ENCODE measurements at regions not wholly inside any gene's neighbourhood (a gene's known extent, or its start where the extent isn't known, plus 50 kb on each side); places are given as distances from the start of the nearest gene placed in this dataset.
"Not testable (repeated sequence)": the region's sequence is repeated elsewhere in the genome, so short reads cannot be mapped to it uniquely, and the experiment has no call there.

DNA sequence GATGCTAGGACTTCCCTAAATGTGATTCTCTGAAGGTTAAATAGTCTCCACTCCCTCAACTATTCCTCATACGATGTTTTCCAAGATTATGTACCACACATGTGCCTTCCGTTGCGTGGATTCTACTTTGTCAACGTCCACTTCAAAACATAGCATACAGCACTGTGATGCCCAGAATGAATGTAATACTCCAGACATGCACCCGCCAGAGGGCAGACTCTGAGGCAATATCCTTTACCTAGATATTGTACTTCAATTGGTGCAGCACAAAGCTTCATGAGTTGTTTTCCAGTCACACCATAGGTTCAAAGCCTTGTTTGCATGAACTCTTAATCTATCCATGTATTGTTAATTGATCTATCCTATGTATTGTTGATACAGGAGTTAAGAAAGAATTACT is 201.0 kb upstream of the NABP1 start:
- no peak for DNase-seq (ENCODE audit: extremely low read depth, low read depth)

DNA sequence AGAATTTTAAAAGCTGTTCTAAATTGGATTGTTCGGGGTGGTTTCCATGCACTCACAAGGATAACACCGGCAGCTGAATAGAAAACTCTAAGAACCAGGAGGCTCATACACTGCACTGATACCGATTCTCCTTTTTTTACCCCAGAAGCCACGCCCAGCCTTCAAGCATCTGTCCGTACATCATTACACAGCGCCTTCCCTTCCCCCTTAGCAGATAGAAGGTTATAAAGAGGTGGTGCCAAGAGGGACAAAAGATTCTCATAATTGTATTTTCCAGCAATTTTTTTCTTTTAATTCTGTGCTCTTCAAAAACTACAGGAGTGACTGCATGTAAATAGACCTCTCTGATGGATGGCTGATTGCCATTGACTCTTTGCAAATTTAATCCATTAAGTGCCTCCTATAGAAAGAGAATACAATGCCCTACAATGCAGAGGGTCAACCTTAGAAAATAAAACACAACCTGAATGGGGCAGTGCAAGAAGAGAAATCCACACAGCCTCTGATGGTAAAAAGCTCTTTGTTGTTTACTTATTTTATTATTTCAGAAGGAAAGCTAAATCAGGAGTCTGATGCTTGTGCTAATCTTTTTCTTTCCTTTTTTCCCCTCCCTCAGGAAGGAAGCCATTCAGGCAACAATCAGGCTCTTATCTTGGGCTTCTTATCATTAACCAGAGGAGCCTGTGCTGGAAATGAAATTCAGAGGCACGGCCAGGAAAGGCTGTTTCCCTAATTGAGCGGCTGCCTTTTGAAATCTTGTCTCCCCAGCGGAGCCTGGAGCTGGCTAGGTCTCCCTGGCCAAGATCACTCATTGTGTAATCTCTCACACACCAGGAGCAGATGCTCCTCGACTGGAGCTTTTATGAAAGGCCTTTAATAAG is 198.9 kb upstream of the NABP1 start:
- no peak for DNase-seq (ENCODE audit: extremely low read depth, low read depth)

DNA sequence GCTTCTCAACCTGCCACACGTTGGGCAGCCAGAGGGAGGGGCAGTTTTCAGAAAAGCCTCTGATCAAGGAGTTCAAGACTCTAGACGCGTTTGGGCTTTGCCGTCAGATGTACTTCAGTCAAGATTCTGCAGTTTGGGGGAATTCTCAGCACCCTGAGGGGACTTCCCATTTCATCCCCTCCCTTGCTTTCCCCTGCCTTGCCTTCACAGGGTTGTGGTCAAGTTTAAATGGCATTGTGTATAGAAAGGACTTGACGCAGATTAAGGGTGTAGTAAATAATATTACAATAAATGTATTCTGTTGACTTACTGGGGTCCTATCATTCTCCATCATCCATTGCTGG is 198.3 kb upstream of the NABP1 start:
- DNase-seq (ENCODE audit: extremely low read depth, low read depth) = no peak

DNA sequence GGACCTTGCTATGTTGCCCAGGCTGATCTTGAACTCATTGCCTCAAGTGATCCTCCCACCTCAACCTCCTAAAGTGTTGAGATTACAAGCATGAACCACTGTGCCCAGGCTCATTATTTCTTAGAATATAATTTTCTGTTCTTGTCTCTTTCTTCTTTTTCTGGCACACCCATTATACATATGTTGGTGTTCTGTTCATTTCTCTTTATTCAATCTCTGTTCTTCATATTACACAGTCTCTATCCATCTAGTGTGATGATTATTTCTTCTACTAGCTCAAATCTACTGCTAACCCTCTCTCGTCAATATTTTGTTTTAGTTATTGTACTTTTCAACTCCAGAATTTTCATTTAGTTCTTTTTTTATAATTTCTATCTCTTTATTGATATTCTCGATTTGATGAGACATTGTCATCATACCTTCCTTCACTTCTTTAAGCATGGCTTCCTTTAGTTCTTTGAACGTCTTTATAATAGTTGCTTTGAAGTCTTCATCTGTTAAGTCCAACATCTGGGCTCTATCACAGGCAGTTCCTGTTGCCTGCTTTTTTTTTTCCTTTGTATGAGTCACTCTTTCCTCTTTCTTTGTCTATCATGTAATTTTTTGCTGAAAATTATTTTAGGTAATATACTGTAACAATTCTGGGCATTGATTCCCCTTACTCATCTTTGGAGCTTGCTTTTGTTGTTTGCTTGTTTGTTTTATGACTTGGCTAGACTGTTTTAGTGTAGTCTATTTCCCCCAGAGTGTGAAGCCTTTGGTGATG is 196.4 kb upstream of the NABP1 start:
- DNase-seq (ENCODE audit: extremely low read depth, low read depth) = no peak

DNA sequence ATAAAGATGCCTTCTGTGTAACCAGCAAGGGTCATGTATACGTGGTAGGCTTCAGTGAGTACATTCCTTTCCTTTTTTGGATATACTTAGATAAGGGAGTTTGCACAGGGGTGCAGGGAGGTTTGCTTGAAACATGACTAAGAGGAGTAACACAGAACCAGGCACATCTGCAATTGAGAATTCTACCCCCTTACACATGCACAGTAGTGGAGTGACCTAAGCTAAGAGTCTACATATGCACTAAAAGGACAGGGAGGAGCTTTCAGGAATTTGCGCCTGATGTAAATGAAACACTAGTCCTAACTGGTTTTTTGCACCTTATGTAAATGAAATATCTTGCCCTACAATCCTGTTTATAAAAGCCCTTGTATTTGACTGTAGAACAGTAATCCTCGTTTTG is 194.8 kb upstream of the NABP1 start:
- DNase-seq (ENCODE audit: extremely low read depth, low read depth) = no peak

DNA sequence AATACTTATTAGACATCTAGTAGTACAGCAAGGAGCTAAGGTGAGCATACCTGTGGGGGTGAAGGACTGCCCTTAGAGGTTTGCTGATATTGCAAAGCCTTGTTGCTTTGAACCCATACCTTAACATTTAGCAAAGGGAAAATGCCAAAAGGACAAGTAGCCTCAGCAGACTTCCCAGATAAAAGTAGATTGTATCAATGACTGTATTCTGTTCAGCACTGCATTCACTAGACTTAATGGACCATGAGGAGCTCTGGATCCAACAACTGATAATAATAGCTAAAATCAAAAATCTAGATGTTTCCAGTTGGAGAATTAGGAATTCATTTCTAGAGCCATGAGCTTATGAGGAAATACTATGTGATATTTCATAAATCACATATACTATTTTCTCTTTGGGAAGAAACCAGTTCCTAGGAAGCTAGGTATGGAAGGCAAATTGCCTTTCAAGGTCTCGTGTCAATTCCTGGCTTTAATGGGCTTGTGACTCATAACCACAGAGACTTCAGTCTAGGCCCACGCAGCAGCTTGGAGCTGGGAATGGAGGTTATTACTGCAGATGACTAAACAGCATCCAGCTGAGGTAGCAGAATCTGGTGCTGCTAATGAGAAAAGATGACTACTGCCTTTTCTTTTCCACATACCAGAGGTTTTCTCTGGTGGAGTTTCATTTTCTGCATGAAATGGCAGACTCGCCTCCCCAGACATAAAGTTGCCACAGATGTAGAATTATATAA is 191.2 kb upstream of the NABP1 start:
- DNase-seq (ENCODE audit: extremely low read depth, low read depth) = no peak

DNA sequence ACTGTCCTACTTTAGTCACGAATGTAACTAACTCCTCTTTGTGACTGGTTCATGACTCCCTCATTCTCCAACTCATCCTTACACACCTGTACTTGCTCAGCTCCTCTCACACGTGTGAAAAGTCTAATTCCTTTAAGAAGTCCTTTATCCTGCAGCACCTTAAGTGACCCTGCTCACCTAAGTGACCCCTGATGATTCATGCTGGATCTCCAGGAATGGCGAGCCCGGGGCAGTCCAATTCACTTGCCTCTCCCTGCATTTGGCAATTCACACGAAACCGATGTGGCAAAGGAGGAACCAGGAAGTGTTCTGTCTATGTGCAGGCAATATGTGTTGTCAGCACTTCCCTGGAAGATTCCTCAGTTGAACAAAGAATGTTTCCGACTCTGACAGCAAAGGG is 189.8 kb upstream of the NABP1 start:
- no peak for DNase-seq (ENCODE audit: extremely low read depth, low read depth)

DNA sequence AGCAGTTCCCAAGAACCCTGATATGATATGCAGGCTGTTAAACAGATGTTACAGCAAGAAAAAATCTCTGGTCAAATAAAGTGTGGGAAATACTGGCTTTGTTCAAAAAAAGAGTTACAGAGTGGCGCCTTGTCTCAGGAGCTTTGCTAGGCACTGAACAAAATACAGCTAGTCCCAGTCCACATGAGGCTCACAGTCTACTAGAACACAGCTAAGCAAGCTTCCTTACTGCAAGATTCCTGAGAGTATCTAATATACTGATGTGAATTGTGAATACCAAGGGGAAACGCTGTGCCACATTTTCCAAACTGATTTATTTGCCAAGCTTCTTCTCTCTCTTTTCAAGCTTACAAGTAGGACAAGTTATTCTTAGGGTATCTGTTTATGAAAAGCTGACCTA is 188.8 kb upstream of the NABP1 start:
- DNase-seq (ENCODE audit: extremely low read depth, low read depth) = no peak

DNA sequence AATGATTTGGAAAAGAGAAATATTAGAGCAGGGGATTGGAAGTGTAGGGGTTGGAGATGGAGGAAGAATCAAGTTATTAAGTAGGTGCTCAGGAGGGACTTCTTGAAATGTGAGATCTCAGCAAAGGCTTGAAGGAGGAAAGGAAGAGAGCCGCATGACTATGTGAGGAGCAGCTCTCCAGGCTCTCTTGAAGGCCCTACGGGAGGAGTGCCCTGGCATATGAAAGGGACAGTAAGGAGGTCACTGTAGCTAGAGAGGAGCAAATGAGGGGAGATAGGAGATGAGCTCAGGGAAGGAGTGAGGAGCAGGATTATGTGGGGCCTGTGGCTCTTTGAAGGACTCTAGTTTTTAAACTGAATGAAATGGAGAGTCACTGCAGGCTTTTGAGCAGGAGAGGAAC is 181.1 kb upstream of the NABP1 start:
- DNase-seq (ENCODE audit: extremely low read depth, low read depth) = no peak

DNA sequence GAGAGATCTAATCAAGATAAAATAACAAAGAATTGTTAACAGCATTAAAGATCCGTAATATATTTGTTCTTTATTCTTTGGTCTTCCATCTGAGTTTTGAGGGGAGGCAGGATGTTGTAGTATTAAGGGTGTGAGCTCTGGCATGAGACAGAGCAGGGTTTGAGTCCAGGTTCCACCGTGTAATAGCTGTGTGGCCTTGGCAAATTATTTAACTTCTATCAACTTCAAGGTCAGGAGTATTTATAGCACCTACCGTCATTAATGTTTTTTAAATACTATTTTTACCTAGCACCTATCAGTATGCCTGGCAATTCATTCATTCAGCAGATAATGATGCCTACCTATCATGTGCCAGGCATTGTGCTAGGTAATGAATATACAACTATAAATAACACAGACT is 180.1 kb upstream of the NABP1 start:
- DNase-seq (ENCODE audit: extremely low read depth, low read depth) = no peak

DNA sequence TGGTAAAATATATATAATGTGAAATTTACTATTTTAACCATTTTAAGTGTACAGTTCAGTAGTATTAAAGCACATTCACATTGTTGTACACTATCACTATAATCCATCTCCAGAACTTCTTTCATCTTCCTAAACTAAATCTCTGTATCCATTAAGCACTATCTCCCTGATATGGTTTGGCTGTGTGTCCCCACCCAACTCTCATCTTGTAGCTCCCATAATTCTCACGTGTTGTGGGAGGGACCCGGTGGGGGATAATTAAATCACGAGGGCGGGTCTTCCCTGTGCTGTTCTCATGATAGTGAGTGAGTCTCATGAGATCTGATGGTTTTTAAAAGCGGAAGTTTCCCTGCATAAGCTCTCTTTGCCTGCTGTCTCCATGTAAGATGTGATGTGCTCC is 178.9 kb upstream of the NABP1 start:
- no peak for DNase-seq (ENCODE audit: extremely low read depth, low read depth)

DNA sequence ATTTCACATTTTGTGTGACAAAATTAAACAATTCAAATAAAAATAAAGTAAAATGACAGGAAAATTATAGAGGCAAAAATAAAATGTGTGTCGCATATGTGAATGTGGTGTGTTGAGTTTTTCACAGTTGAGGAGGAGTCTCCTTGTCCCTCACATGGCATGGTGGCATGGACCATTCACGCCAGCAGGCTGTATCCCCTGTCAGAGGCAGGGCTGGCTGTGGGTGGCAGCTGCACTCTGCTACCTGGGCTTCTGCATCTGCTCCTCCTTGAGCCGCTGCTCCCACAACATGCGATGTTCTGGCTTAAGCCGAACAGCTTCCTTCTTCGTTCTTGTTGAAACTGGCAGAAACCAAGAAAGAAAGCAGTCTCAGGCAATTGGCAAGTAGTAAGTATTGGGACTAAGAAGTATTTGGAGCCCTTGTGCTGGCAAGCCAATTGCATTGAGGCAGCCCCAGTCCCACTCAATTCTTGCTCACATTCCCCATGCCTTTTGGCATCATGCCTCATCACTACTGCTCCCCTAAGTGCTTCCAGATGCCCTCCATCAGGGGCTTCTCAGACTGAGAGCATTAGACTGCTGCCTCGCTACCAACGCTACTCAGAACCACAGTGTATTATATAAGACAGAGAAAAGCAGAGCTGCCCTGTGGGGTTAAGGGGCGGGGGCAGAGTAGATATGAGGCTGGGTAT is 177.9 kb upstream of the NABP1 start:
- no peak for DNase-seq (ENCODE audit: extremely low read depth, low read depth)

DNA sequence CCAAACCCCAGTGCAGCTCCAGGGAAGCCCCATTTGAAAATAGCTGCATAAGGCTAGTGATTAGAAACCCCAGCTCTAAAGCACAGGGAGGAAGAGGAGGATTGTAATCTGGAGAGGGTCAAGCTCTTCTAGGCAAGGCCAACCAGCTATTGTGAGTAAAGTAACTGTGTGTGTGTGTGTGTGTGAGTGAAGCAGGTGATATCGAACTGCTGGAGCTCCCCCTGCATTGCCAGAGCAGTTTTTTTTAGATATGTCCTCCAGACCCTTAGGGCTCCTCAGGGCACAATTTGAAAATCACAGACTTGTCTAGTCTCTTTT is 177.4 kb upstream of the NABP1 start:
- DNase-seq (ENCODE audit: extremely low read depth, low read depth) = no peak

DNA sequence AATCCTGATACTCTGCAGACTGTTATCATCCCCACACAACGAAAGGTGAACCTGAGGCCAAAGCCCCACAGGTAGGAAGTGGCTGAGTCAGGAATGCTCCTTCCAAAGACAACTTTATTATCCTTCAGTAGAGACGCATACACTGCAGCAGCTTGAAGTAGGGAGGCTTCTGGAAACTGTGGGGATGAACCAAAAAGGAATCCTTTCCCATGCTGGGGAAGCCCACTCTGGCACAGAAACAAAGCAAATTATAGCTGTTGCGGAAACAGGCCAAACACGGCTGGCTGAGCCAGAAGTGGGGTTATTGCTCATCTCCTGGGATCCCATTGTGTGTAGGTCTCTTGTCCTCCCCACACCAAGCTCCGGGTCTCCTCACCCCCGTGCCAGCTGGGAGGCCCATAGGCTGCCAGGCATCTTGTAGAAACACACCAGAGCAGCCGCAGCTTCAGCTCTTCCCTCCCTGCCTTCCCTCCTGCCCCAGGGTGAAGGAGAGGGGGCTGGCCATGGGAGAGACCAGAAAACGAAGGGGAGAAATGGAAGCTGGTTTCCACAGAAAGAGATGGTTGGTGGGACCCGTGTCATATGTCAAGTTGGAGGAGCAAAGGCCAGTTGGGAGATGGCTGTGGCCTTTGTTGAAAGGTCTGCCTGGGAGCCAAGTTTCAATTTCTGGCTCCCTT is 176.9 kb upstream of the NABP1 start:
- DNase-seq (ENCODE audit: extremely low read depth, low read depth) = no peak

DNA sequence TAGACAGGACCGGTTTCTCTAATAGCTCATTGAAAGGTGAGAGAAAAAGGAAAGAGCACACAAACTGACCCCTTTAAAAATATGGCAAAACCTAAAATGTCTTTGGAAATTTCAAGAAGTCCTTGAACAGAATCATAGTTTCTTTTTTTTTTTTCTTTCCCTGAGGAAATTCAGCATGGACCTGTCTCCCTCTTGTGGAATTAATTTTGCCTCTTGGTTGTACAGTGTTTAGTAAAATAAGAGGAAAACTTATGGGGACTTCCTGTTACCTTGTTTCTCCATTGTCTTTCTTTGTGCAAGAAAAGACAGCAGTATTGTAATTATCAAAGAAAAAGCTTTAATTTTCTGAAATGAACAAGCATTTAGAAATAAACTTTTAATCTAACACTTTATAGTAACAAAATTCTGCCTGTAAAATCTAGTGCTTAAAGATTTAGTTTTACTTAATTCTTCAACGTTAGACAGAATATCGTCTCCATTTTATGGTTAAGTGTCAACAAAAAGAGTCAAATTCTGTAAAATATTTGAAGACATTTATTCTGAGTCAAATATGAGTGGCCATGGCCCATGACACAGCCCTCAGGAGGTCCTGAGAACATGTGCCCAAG is 176.3 kb upstream of the NABP1 start:
- DNase-seq (ENCODE audit: extremely low read depth, low read depth) = peak; percentile 38

DNA sequence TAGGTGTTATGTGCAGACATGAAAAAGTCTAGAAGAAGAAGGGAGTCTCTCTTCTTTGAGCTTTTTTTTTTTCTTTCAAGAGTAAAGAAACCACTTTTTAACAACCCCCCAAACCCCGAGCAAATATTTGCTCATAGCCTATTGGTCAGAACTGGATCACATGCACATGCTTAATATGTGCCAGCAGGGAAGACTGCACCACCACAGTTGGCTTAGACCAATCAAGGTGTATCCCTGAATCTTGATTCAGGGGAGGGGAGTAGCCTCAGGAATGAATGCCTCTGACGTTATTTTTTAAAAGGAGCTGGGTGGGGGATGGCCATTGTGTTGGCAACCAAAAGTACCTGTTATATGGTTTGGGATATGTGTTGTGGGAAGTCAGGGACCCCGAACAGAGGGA is 171.4 kb upstream of the NABP1 start:
- no peak for DNase-seq (ENCODE audit: extremely low read depth, low read depth)

DNA sequence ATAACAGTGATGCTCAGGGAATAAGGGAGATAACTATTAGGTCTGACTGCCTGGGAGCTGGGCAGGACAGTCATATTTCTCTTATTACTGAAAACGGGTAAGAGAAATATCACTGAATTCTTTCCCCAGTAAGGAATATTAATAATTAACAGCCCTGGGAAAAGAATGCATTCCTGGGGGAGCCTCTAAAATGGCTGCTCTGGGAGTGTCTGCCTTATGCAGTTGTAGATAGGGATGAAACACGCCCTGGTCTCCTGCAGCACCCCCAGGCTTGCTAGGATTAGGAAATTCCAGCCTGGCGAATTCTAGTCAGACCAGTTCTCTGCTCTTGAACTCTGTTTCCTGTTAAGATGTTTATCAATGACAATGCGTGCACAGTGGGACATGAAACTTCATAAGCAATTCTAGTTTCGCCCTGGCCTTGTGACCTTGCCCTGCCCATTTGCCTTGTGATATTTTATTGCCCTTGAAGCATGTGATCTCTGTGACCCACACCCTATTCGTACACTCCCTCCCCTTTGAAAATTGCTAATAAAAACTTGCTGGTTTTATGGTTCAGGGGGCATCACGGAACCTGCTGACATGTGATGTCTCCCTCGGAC is 170.6 kb upstream of the NABP1 start:
- DNase-seq (ENCODE audit: extremely low read depth, low read depth) = not testable (repeated sequence)

DNA sequence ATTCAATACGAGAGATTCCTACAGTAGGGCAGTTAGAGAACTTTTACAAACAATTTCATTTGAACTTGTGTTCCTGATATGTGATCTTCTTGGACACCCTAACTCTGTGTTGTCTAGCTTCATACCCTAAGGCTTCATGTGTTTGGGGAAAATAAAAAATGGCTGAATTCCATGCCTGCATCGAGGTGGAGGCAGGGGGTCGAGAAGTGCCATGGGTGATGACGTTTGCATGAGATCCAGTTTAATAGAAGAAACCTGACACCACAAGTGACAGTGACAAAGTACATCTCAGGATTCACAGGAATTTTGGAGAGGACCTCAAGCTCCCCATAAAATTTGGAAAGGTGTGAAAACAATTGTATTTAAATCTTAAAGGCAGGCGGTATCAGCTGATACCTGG is 169.2 kb upstream of the NABP1 start:
- DNase-seq (ENCODE audit: extremely low read depth, low read depth) = no peak

DNA sequence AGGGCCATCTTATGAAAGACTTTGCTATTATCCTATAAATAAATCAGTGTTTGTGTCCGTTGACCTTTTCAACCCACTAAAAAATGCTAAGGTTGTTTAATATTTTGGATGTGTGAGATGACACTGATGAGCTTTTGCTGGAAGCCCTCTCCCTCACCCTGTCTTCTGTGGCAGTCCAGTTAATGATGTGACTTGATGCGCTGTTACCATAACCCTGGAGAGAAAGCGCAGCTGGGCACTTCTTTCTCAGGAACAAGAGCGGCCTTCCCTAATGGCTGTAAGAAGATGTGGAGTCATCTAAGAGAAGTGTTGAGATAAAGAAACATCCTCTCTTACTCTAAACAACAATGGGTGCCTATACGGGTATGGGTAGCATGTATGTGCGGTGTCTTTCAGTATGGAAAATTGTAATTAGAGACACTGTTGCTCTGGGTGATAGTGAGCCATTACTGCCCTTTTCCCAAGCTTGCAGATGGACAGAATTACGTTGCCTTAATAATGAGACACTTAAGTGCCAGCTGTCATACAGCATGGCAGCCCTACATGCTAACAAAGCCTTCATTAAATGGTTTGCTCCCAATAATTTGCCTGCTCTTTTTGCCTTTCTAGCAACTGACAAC is 165.6 kb upstream of the NABP1 start:
- DNase-seq (ENCODE audit: extremely low read depth, low read depth) = no peak
